Duodenal mucosa (tissue), 2 donors: ENCODE measurements at regions not wholly inside any gene's neighbourhood (a gene's known extent, or its start where the extent isn't known, plus 50 kb on each side); places are given as distances from the start of the nearest gene placed in this dataset.

ENCODE experiments used
- H3K27ac ChIP-seq: one replicate; pipeline ENCODE4 v1.7.0; 2013; ENCODE audit warnings: low read depth, low read length
- H3K27me3 ChIP-seq, 2 donors: one replicate each; pipeline ENCODE4 v1.7.0; 2013; ENCODE audit warnings: low read length in 2 of 2, control low read depth in 1 of 2; ENCODE audit not compliant: insufficient read depth in 2 of 2, control insufficient read depth in 1 of 2
- H3K36me3 ChIP-seq, 2 donors: one replicate each; pipeline ENCODE4 v1.7.0; 2013; ENCODE audit warnings: low read length in 2 of 2, control low read depth in 1 of 2; ENCODE audit not compliant: insufficient read depth in 2 of 2, control insufficient read depth in 1 of 2
- H3K4me1 ChIP-seq, 2 donors: one replicate each; pipeline ENCODE4 v1.7.0; 2013; ENCODE audit warnings: low read length in 2 of 2, control low read depth in 1 of 2; ENCODE audit not compliant: insufficient read depth in 2 of 2, control insufficient read depth in 1 of 2
- H3K4me3 ChIP-seq, 2 donors: one replicate each; pipeline ENCODE4 v1.7.0; 2013; ENCODE audit warnings: low read length in 2 of 2, low read depth in 1 of 2
- H3K9ac ChIP-seq, 2 donors: one replicate each; pipeline ENCODE4 v1.7.0; 2013; ENCODE audit warnings: low read length in 2 of 2, low read depth in 1 of 2
- H3K9me3 ChIP-seq, 2 donors: one replicate each; pipeline ENCODE4 v1.7.0; 2013; ENCODE audit warnings: low read length in 2 of 2, control low read depth in 1 of 2; ENCODE audit not compliant: control insufficient read depth in 1 of 2

DNA sequence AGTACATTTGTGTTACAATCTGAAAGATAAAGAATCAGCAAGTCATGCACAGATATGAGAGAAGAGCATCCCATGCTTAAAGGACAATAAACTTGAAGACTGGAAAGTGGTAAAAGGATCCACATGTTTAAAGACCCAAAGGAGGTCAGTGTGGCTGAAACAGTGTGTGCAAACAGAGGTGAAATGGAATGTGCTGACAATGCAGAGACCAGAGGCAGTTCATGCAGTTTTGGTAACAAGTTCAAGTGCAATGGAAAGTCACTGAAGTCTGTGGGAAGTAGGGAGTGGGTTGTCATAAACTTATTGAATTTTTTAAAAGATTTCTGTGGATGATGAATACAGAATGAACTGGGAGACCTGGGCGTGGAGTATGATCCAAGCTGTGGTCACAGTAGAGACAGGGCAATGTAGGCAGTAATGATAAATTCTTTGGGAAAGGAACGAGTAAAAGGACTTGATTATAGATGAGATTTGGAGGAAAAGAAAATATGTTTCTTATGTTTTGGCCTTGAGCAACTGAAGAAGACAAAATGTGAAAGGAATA, 408.0 kb downstream of the HGF start:
- Histone ChIP-seq H3K36me3 (no peaks in the 10 kb centered on the region), H3K9me3 (no peaks in the 10 kb centered on the region), H3K27me3 (no peaks in the 10 kb centered on the region), H3K27ac (no peak overlapping the region), H3K9ac (no peak overlapping the region), H3K4me3 (no peak overlapping the region), H3K4me1 (no peaks in the 10 kb centered on the region)

DNA sequence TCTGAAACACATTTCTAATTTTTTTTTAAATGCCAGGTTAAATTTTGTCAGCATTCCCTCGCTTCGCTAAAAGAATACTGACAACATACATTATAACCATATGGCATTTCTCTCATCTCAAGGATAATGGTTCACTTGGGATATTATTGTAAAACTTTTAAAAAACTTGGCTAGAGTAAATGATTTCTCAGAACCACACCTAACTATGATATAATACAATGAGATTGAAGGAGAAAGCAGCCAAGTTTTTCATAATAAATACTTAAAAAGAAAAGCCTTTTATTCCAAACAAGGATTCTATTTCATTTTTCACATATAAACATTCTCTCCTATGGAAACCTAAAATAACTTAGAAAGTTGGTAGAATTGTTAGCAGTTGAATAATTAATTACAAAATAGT, 413.9 kb downstream of the HGF start:
- H3K9ac ChIP-seq: no peak overlapping the region
- no peak overlapping the region for H3K4me3 ChIP-seq
- H3K9me3 ChIP-seq: no peaks in the 10 kb centered on the region
- no peak overlapping the region for H3K27ac ChIP-seq
- no peaks in the 10 kb centered on the region for H3K27me3 ChIP-seq
- no peaks in the 10 kb centered on the region for H3K36me3 ChIP-seq
- no peaks in the 10 kb centered on the region for H3K4me1 ChIP-seq

DNA sequence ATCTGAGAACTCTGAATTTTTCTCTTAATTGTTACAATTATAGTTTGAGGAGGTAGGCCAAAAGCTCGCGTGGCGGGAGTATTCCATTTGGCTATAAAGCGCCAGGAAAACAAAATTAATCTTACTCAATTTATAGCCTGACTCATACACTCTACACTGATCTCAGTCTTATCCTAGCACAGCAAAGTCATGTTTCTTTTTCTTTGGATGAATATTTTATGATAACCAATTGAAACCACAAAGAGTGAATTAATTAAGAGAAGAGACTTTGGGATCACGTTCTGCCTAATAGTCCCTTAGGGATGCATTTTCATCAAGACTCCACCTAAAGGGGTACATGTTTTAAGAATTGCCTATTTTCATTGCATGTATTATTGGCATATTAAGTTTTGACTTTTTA, 420.8 kb downstream of the HGF start:
- Histone ChIP-seq H3K27me3 (no peaks in the 10 kb centered on the region), H3K4me1 (no peaks in the 10 kb centered on the region), H3K4me3 (no peak overlapping the region), H3K27ac (no peak overlapping the region), H3K9me3 (no peaks in the 10 kb centered on the region), H3K9ac (no peak overlapping the region), H3K36me3 (no peaks in the 10 kb centered on the region)

DNA sequence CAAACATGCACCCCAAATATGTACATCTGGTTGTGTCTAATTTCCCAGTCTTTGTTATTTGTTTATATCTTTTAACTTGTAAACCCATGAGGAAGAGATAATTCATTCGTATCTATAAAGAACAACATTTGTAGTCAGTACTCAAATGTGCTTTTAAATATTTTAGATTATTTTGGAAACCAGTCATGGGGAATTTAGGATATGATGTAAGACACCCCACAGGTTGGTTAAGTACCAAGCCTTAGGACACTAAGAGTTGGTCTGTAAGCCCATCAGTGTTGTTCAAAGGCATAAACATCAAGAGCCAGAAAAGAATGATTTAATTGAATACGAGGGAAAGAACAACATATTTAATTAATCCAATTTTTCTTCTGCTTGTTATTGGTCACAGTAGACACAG, 421.1 kb upstream of the SEMA3C start:
- Histone ChIP-seq H3K27me3 (no peaks in the 10 kb centered on the region), H3K36me3 (no peaks in the 10 kb centered on the region), H3K4me3 (no peak overlapping the region), H3K4me1 (no peaks in the 10 kb centered on the region), H3K27ac (no peak overlapping the region), H3K9ac (no peak overlapping the region), H3K9me3 (no peaks in the 10 kb centered on the region)

DNA sequence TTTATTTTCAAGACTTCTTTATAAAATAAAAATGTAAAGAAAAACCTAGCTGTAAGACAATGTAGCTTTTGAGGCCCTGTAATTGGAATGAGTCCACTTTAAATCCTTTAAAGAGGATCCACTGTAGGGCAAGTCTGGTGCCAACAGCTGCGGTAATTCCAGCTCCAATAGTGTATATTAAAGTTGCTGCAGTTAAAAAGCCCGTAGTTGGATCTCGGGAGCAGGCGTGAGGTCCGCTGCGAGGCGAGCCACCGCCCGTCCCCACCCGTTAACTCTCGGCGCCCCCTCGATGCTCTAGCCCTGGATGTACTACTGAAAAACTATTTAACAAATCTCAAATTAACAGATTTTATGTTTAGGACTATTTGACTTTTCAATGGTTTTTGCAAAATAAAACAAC, 414.7 kb upstream of the SEMA3C start:
- Histone ChIP-seq H3K27me3 (no peaks in the 10 kb centered on the region), H3K27ac (no peak overlapping the region), H3K36me3 (no peaks in the 10 kb centered on the region), H3K9me3 (no peaks in the 10 kb centered on the region), H3K4me3 (no peak overlapping the region), H3K4me1 (no peaks in the 10 kb centered on the region), H3K9ac (no peak overlapping the region)

DNA sequence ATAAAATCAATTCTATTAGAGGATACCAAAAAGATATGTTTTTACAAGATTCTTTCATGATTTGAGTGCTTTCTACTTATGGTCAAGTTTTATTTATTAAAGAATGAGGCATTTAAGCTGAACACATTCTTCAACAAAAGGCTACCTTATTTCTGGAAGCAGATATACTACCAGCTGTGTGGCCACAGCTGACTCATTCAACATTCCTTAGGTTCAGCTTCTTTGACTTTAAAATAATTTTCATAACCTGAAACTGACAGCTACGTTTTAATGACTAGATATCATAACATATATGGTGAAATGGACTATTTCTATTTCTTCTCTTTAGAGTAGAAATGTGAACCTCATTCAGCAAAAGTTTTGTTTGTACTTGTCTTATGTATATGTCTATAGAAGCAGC, 414.2 kb upstream of the SEMA3C start:
- Histone ChIP-seq H3K9me3 (no peaks in the 10 kb centered on the region), H3K27ac (no peak overlapping the region), H3K4me3 (no peak overlapping the region), H3K36me3 (no peaks in the 10 kb centered on the region), H3K9ac (no peak overlapping the region), H3K4me1 (no peaks in the 10 kb centered on the region), H3K27me3 (no peaks in the 10 kb centered on the region)

DNA sequence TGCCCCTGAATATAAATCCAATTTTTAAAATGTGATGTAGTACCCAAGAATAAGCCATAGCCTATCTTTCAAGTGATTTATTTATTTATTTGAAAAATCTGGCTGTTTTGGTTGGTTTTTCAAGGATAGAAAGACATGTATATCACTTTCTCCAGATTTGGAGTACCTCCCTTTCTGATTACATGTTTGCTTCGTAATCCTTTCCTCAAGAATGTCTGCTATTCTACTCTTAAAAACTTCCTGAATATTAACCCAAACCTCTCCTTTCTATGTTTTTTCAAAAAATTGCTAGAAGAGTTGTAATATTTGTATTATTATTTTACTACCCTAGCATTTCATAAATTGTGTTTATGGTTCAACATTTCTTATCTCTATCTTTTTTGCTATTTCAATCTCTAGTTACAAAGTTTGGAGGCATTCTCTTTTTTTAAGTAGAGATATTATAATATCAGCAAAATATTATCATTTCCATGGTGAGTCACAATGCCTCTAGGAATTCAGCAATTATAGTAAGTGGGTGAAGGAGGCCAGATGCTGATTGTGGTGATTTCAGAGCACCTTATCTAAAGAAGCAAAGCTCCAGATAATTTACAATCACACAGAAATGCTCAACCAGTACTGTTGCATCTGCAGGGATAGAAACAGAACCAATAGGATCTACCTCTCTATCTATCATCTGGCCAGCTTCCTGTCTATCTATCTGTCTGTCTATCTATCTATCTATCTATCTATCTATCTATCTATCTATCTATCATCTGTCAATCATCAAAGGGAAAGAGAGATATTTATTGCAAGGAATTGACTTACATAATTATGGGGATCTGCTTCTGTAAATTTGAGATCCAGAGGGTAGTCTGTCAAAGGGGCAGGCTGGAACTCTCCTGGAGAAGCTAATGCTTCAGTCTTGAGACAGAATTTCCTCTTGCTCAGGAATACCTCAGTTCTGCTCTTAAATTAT, 412.5 kb upstream of the SEMA3C start:
- H3K9ac ChIP-seq: no peak overlapping the region
- no peaks in the 10 kb centered on the region for H3K27me3 ChIP-seq
- no peak overlapping the region for H3K27ac ChIP-seq
- H3K36me3 ChIP-seq: no peaks in the 10 kb centered on the region
- no peaks in the 10 kb centered on the region for H3K4me1 ChIP-seq
- no peak overlapping the region for H3K4me3 ChIP-seq
- H3K9me3 ChIP-seq: no peaks in the 10 kb centered on the region

DNA sequence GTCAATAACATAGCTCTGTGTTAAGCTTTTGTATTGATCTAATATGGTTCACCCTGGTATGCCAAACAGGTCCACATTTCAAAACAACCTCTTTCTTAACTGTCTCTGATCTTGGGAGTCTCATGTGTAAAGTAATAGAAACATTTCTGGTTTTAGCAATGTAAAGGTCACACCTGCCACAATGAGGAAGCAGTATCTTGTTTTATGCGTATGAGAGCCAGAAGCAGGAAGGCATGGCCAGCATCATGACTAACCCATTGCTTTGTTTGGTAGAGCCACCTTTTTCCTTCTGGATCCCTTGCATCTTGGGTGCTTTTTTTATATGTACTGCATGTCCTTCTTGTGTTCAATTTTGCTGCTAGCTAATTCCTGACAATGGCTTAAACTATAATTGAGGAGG, 411.3 kb upstream of the SEMA3C start:
- no peaks in the 10 kb centered on the region for H3K36me3 ChIP-seq
- H3K9ac ChIP-seq: no peak overlapping the region
- no peaks in the 10 kb centered on the region for H3K27me3 ChIP-seq
- no peaks in the 10 kb centered on the region for H3K4me1 ChIP-seq
- no peak overlapping the region for H3K4me3 ChIP-seq
- no peaks in the 10 kb centered on the region for H3K9me3 ChIP-seq
- no peak overlapping the region for H3K27ac ChIP-seq

DNA sequence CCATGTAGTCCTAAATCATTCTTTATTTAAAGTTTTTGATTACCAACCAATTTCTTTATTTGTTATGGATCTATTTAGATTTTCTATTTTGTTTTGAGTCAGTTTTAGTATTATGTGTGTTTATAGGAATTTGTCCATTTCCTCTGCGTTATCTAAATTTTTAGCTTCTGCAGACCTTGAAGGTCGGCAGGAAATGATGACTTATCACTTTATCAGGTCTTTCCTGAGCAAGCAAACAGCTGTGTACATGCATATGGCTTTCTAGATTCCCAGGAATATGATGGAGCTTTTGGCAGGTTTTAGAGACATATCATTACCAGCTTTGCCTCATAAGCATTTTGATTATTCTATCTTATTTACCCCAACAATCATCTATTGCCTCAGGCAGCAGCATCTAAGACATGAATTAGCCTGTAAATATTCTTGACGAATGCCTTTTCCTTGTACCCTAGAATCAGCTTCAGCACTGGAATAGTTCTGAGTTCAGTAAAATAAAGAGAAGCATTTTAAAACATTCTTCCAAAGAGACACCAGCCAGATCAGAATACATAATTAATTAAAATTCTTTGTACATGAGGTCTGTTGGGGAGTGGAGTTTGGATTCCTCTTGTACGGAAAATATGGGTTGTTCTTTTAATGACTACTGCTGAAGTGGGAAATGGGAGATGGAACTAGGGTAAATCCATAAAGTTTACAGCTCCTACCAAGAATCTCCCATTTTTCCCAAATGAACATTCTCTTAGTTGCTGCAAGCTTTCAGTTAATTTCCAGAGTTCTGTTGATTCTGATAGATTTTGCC, 408.8 kb upstream of the SEMA3C start:
- no peaks in the 10 kb centered on the region for H3K4me1 ChIP-seq
- no peaks in the 10 kb centered on the region for H3K27me3 ChIP-seq
- H3K4me3 ChIP-seq: no peak overlapping the region
- H3K36me3 ChIP-seq: no peaks in the 10 kb centered on the region
- H3K9me3 ChIP-seq: no peaks in the 10 kb centered on the region
- H3K27ac ChIP-seq: no peak overlapping the region
- H3K9ac ChIP-seq: no peak overlapping the region

DNA sequence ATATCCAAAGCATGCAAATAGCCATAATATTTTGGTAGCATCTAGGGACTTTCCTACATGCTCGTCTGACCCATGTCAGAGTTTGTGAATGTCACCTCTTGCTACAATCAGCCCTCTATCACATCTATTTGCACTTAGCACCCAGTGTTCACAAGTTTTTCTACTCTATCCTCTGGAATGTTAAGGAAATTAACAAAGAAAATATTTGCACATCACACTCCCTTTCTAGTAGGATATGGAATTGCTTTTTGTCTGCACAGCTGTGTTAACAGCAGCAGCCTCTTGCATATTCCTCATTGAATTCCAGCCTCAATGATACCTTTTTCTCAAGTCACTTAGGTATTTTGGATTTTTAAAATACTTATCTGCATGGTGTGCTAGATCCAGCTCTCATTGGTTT, 403.1 kb upstream of the SEMA3C start:
- H3K36me3 ChIP-seq: no peaks in the 10 kb centered on the region
- no peak overlapping the region for H3K4me3 ChIP-seq
- no peaks in the 10 kb centered on the region for H3K4me1 ChIP-seq
- H3K27me3 ChIP-seq: no peaks in the 10 kb centered on the region
- H3K9ac ChIP-seq: no peak overlapping the region
- no peak overlapping the region for H3K27ac ChIP-seq
- no peaks in the 10 kb centered on the region for H3K9me3 ChIP-seq
